Osteoblast (primary cell): ENCODE measurements at regions not wholly inside any gene's neighbourhood (a gene's known extent, or its start where the extent isn't known, plus 50 kb on each side); places are given as distances from the start of the nearest gene placed in this dataset.

Experiments
- DNase-seq: peaks from one replicate; pipeline ENCODE4 v3.0.0; 2011; ENCODE audit warnings: low spot score, mixed read lengths; ENCODE audit not compliant: insufficient read length; ENCODE audit errors: missing footprints
- H2AFZ ChIP-seq: 2 replicates; pipeline ENCODE4 v1.6.0; 2011; ENCODE audit warnings: mild to moderate bottlenecking, low read length
- H3K27ac ChIP-seq: 2 replicates; pipeline ENCODE4 v1.5.1; 2011; ENCODE audit warnings: mild to moderate bottlenecking, low read depth, low read length, moderate library complexity
- H3K27me3 ChIP-seq: 2 replicates; pipeline ENCODE4 v1.6.0; 2012; ENCODE audit warnings: mild to moderate bottlenecking, control low read depth, inconsistent platforms, low read length, moderate library complexity; ENCODE audit not compliant: insufficient read depth
- H3K36me3 ChIP-seq: 2 replicates; pipeline ENCODE4 v1.5.1; 2011; ENCODE audit warnings: mild to moderate bottlenecking, low read length, control low read depth, moderate library complexity; ENCODE audit not compliant: insufficient read depth
- H3K4me1 ChIP-seq: 2 replicates; pipeline ENCODE4 v1.5.1; 2011; ENCODE audit warnings: mild to moderate bottlenecking, low read length, control low read depth, moderate library complexity; ENCODE audit not compliant: insufficient read depth
- H3K4me2 ChIP-seq: 2 replicates; pipeline ENCODE4 v1.6.0; 2011; ENCODE audit warnings: mild to moderate bottlenecking, low read length; ENCODE audit not compliant: insufficient read depth
- H3K4me3 ChIP-seq: fragments of 200-600 bp; sonication (generic); 3 replicates; pipeline ENCODE4 v1.5.1; 2012; ENCODE audit warnings: mild to moderate bottlenecking, low read length, inconsistent platforms; ENCODE audit not compliant: insufficient read depth
- H3K79me2 ChIP-seq: 2 replicates; pipeline ENCODE4 v1.6.0; 2012; ENCODE audit warnings: mild to moderate bottlenecking, low read length, control low read depth, inconsistent platforms; ENCODE audit not compliant: insufficient read depth
- H3K9me3 ChIP-seq: 2 replicates; pipeline ENCODE4 v1.5.1; 2011; ENCODE audit warnings: low read depth, low read length, control low read depth
- H4K20me1 ChIP-seq: 2 replicates; pipeline ENCODE4 v1.6.0; 2012; ENCODE audit warnings: mild to moderate bottlenecking, low read length, control low read depth; ENCODE audit not compliant: insufficient read depth
- TF ChIP-seq, protein P1 (sequence below): IDR thresholded peaks from 2 replicates; pipeline ENCODE4 v1.5.1; 2011; ENCODE audit warnings: mild to moderate bottlenecking, low read depth, low read length, moderate library complexity; ENCODE audit errors: extremely low read depth

DNA sequence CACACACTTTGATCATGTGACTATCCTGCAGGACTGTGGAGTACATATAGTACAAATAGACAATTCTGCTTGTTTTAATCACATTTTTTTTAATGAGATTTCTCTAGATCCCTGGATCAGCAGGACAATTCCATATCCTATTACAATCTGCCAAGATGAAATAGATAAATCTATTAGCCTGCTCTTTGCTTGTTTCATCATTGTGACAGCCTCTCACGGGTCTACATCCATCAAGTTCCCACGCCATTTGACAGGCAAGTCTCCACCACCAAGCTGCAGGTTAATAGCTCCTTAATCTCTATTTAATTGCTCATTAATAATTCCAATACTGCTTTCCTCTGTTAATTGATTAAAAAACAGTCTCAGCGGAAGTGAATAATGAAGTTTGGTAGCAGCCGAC, 671.5 kb downstream of the CCSER2 start:
- no peak overlapping the region for H2AFZ ChIP-seq
- H3K9me3 ChIP-seq = peaks cover 4% of the 10 kb centered on the region
- H3K36me3 ChIP-seq = no peaks in the 10 kb centered on the region
- TF ChIP-seq, protein P1, sequence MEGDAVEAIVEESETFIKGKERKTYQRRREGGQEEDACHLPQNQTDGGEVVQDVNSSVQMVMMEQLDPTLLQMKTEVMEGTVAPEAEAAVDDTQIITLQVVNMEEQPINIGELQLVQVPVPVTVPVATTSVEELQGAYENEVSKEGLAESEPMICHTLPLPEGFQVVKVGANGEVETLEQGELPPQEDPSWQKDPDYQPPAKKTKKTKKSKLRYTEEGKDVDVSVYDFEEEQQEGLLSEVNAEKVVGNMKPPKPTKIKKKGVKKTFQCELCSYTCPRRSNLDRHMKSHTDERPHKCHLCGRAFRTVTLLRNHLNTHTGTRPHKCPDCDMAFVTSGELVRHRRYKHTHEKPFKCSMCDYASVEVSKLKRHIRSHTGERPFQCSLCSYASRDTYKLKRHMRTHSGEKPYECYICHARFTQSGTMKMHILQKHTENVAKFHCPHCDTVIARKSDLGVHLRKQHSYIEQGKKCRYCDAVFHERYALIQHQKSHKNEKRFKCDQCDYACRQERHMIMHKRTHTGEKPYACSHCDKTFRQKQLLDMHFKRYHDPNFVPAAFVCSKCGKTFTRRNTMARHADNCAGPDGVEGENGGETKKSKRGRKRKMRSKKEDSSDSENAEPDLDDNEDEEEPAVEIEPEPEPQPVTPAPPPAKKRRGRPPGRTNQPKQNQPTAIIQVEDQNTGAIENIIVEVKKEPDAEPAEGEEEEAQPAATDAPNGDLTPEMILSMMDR = no peak
- no peak for DNase-seq
- no peaks in the 10 kb centered on the region for H3K4me1 ChIP-seq
- H3K27me3 ChIP-seq = no peaks in the 10 kb centered on the region
- H3K4me2 ChIP-seq = no peak overlapping the region
- no peak overlapping the region for H3K27ac ChIP-seq
- H4K20me1 ChIP-seq = no peaks in the 10 kb centered on the region
- no peak overlapping the region for H3K4me3 ChIP-seq
- no peaks in the 10 kb centered on the region for H3K79me2 ChIP-seq

DNA sequence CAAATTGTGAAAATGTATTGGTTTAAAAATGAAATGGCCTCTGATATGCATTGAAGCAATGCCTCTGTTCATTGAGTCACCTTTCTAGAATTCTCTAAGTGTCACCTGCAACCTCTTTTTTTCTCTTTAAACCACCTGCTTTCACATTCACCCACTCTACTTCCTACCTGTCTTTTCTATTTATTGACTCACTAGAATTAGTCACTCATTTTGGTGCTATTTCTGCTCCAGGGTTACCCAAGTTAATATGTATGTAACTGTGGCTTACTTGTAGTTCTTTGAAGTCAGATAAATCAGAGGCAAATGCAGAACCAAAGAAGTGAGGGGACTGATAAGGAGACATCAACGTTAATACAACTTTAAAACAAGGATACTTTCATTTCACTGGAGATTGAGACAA, 674.7 kb downstream of the CCSER2 start:
- H3K79me2 ChIP-seq = no peaks in the 10 kb centered on the region
- H3K4me2 ChIP-seq = no peak overlapping the region
- H3K4me1 ChIP-seq = no peaks in the 10 kb centered on the region
- no peak overlapping the region for H3K4me3 ChIP-seq
- H3K36me3 ChIP-seq = no peaks in the 10 kb centered on the region
- DNase-seq = no peak
- H3K27me3 ChIP-seq = no peaks in the 10 kb centered on the region
- no peaks in the 10 kb centered on the region for H4K20me1 ChIP-seq
- TF ChIP-seq, protein P1 = no peak
- H3K27ac ChIP-seq = no peak overlapping the region
- peaks cover 4% of the 10 kb centered on the region for H3K9me3 ChIP-seq
- H2AFZ ChIP-seq = no peak overlapping the region

DNA sequence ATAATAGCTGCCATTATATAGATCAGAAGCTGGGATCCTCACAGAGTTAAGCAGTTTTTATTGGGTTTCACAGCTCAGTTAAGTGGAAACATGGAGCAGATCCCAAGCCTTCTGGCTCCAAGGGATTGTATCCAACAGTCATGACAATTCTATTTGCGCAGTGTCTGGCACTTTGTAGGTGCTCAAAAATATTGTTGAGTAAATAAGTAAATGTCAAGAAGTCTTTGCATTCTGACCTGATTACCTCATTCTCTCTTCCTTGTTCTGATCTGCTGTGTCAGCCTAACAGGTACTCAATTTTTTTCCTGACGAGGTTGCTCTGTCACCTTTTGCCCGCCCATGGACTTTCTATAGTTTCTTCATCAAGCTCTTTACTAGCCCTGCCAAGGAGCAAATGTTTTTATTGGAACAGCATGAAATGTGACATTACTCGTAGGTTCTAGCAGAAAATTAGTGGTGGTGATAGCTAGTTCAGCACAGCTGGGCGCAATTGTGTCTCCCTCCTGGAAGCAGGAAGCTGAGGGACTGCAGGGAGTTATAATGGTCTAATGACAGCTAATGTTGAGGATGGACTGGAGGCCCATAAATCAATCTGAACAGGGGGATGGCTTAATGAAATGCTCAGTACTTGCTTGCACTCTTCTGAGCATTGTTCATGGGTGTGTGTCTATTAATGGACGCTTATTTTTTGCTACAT, 680.2 kb downstream of the CCSER2 start:
- TF ChIP-seq, protein P1 = no peak
- H3K4me1 ChIP-seq = no peaks in the 10 kb centered on the region
- H3K27ac ChIP-seq = no peak overlapping the region
- H4K20me1 ChIP-seq = no peaks in the 10 kb centered on the region
- no peaks in the 10 kb centered on the region for H3K36me3 ChIP-seq
- no peak overlapping the region for H2AFZ ChIP-seq
- no peaks in the 10 kb centered on the region for H3K79me2 ChIP-seq
- no peak overlapping the region for H3K4me3 ChIP-seq
- no peak for DNase-seq
- H3K27me3 ChIP-seq = no peaks in the 10 kb centered on the region
- no peak overlapping the region for H3K4me2 ChIP-seq
- H3K9me3 ChIP-seq = peaks cover 6% of the 10 kb centered on the region

DNA sequence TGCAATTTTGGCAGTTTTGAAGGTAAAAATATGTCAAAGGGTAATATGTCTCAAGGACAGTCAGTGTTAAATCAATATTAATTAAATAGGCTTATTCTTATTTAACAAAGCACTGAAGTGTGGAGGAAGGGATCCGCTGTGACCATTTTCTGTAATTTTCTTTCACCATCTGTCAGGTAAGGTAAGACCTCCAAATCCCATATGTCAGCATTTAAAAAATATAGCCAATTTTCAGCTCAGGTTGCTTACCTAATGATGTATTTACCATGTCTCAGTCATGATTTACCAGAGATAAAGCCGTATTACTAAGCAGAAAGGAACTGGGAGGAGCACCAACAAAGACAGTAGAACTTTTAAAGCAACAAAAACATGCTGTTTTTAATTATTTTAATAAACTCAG, 683.9 kb downstream of the CCSER2 start:
- Histone ChIP-seq H3K9me3 (peaks cover 2% of the 10 kb centered on the region), H3K36me3 (no peaks in the 10 kb centered on the region), H3K27ac (no peak overlapping the region), H3K4me1 (no peaks in the 10 kb centered on the region), H3K4me3 (no peak overlapping the region), H3K27me3 (no peaks in the 10 kb centered on the region), H3K4me2 (no peak overlapping the region), H3K79me2 (no peaks in the 10 kb centered on the region), H4K20me1 (no peaks in the 10 kb centered on the region), H2AFZ (no peak overlapping the region)
- no peak for DNase-seq
- TF ChIP-seq, protein P1 = no peak
